Suprapubic skin (tissue), 3 donors: ENCODE measurements at regions not wholly inside any gene's neighbourhood (a gene's known extent, or its start where the extent isn't known, plus 50 kb on each side); places are given as distances from the start of the nearest gene placed in this dataset.
"Not testable (repeated sequence)": the region's sequence is repeated elsewhere in the genome, so short reads cannot be mapped to it uniquely, and the experiment has no call there.

Source experiments
- POLR2A ChIP-seq, 2 donors: fragments of 450-650 bp; IDR thresholded peaks; one replicate each; pipeline ENCODE4 v1.6.1; 2017; ENCODE audit warnings: antibody characterized with exemption in 2 of 2, mild to moderate bottlenecking in 2 of 2, moderate library complexity in 2 of 2
- TF ChIP-seq, protein P1 (sequence below), 2 donors: fragments of 200-600 bp in 1 of 2; fragments of 450-650 bp in 1 of 2; sonication (generic) in 1 of 2; IDR thresholded peaks; one replicate each; pipeline ENCODE4 v1.5.1; 2016 to 2019; ENCODE audit warnings: antibody characterized with exemption in 2 of 2, mild to moderate bottlenecking in 1 of 2, moderate library complexity in 1 of 2

DNA sequence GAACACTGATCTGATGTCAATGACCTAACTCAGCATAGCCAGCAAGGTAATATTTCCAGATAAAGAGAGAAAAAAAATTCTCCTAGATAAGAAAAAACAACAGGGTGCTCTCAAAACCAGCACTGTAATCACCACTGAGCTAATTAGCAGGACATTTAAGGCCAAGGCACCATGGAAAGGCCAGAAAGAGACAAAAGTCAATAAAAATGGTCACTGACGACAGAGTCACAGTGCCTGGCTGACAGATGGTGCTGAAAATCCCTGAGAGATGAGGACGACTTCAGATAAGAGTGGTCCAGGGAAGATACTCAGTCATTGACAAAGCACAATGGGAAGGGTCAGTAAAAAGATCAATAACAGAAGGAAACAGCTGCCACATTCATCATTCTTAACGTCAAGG lies 186.7 kb downstream of the SPATA31A6 start:
- TF ChIP-seq, protein P1, sequence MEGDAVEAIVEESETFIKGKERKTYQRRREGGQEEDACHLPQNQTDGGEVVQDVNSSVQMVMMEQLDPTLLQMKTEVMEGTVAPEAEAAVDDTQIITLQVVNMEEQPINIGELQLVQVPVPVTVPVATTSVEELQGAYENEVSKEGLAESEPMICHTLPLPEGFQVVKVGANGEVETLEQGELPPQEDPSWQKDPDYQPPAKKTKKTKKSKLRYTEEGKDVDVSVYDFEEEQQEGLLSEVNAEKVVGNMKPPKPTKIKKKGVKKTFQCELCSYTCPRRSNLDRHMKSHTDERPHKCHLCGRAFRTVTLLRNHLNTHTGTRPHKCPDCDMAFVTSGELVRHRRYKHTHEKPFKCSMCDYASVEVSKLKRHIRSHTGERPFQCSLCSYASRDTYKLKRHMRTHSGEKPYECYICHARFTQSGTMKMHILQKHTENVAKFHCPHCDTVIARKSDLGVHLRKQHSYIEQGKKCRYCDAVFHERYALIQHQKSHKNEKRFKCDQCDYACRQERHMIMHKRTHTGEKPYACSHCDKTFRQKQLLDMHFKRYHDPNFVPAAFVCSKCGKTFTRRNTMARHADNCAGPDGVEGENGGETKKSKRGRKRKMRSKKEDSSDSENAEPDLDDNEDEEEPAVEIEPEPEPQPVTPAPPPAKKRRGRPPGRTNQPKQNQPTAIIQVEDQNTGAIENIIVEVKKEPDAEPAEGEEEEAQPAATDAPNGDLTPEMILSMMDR (IDR thresholded peaks at IDR 0.05) = not testable (repeated sequence)
- not testable (repeated sequence) for TF ChIP-seq POLR2A (IDR thresholded peaks at IDR 0.05)
